Lower leg skin (tissue), 4 donors: ENCODE measurements at regions not wholly inside any gene's neighbourhood (a gene's known extent, or its start where the extent isn't known, plus 50 kb on each side); places are given as distances from the start of the nearest gene placed in this dataset.

Experiments used
- DNase-seq, 2 donors: peaks; one replicate each; pipeline ENCODE4 v3.0.0-alpha.2; 2019; ENCODE audit warnings: low spot score in 2 of 2
- H3K4me3 ChIP-seq: fragments of 200-600 bp; sonication (generic); 2 replicates; pipeline ENCODE4 v1.5.1; 2017; ENCODE audit warnings: mild to moderate bottlenecking, low read depth; ENCODE audit not compliant: poor library complexity, severe bottlenecking
- CTCF ChIP-seq, 3 donors: fragments of 450-650 bp; IDR thresholded peaks; one replicate each; pipeline ENCODE4 v1.5.1; 2016; ENCODE audit warnings: antibody characterized with exemption in 3 of 3, mild to moderate bottlenecking in 3 of 3, moderate library complexity in 2 of 3
- POLR2A ChIP-seq, 2 donors: fragments of 450-650 bp; IDR thresholded peaks; one replicate each; pipeline ENCODE4 v1.6.1; 2016 to 2017; ENCODE audit warnings: antibody characterized with exemption in 2 of 2, mild to moderate bottlenecking in 1 of 2, moderate library complexity in 1 of 2
- WGBS, 2 donors: methylation state at CpG; one replicate each; pipeline ENCODE4 v1.1.5; 2018; 5-methylcytosine and 5-hydroxymethylcytosine counted together
- intact Hi-C: fragments of 100-400 bp; cut with DNase I; formaldehyde crosslinking; loops from one replicate; pipeline ENCODE4 v1.15.0; 2023; ENCODE audit warnings: low total_unique reads

GRCh38 chr2:21519412-21519811, 395.6 kb downstream of the TDRD15 start:
- intact Hi-C loops: no loop called here
- no peak for DNase-seq
- 88 to 94% methylated on average over 1 of the region's 1 CpG for WGBS, 2 donors
- no peak overlapping the region for H3K4me3 ChIP-seq
- TF ChIP-seq CTCF (IDR thresholded peaks at IDR 0.05) (no peak), POLR2A (IDR thresholded peaks at IDR 0.05) (no peak)

DNA sequence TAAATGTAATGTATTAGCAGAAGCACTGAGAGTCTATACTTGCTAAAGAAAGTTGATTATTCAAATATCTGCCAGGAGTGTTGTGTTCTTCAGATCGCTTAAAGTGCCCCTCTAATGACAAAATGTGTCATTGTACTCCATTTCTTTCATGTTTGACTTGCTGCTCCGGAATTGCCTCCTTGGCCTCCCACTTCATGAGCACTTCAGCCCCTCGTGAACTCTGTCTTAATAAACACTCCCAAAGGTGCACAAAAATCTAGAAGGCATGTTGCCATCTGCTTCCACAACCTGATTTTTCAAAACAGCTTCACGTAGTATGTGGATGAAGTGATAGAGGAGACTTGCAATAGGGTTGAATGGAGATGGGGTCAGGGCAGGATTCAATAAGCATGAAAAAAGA, 396.1 kb downstream of the TDRD15 start:
- TF ChIP-seq CTCF (IDR thresholded peaks at IDR 0.05) (no peak), POLR2A (IDR thresholded peaks at IDR 0.05) (no peak)
- intact Hi-C loops: no loop called here
- WGBS, 2 donors: 88% methylated on average over 4 of the region's 4 CpGs
- DNase-seq: no peak
- no peak overlapping the region for H3K4me3 ChIP-seq

DNA sequence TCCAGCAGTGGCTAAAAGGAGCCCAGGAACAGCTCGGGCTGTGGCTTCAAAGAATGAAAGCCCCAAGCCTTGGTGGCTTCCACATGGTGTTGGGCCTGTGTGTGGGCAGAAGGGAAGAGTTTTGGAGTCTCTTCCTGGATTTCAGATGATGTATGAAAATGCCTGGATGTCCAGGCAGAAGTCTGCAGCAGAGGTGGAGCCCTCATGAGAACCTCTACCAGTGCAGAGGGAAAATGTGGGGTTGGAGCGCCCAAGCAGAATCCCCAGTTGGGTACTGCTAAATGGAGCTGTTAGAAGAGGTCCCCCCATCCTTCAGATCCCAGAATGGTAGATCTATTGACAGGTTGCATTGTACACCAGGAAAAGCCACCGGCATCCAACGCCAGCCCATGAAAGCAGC, 412.1 kb downstream of the TDRD15 start:
- TF ChIP-seq CTCF (IDR thresholded peaks at IDR 0.05) (no peak), POLR2A (IDR thresholded peaks at IDR 0.05) (no peak)
- H3K4me3 ChIP-seq: no peak overlapping the region
- no peak for DNase-seq
- intact Hi-C loops: no loop called here
- 61 to 75% methylated on average over 4 of the region's 4 CpGs for WGBS, 2 donors

DNA sequence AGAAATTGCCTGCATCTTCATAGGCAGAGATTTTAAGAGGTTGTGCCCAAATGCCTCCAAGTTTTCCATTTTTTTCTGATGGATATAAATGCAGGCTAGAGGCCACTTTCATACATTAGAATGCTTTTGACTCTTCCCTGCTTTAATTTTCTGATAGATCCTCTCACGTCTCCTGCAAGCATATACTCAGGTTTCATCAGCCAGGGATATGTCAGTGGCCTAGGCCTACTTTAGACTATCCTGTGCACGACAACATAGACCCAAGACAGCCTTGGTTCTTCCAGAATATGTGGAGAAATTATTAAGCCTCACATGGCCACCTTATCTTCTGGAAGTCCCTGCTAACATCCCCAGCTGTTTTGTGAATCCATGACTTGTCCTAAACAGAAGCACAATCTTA, 415.9 kb downstream of the TDRD15 start:
- no peak overlapping the region for H3K4me3 ChIP-seq
- intact Hi-C loops: no loop called here
- TF ChIP-seq CTCF (IDR thresholded peaks at IDR 0.05) (no peak), POLR2A (IDR thresholded peaks at IDR 0.05) (no peak)
- 83 to 89% methylated on average over 2 of the region's 2 CpGs for WGBS, 2 donors
- DNase-seq: no peak

DNA sequence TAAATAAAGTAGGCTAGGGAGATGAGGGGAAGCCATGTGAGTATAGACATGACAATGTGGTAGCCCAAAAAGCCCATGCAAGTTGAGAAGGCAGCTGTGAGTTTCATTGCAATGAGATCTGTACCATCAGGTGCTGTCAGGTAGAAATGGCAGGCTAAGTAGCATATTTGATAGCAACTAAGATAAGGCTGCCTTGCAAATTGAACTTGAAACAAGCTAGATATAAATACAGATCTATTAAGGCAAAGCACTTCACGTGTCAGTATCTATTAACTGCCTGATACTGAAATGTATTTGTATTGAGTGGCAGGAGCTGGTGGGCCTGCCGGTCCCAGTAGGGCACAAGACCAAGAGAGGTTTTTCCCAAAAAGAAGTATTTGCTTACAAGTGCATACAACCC, 419.9 kb downstream of the TDRD15 start:
- TF ChIP-seq POLR2A (IDR thresholded peaks at IDR 0.05): no peak
- no peak for TF ChIP-seq CTCF (IDR thresholded peaks at IDR 0.05)
- WGBS, 2 donors: 72 to 77% methylated on average over 2 of the region's 2 CpGs
- no peak for DNase-seq
- H3K4me3 ChIP-seq: no peak overlapping the region
- intact Hi-C loops: no loop called here

DNA sequence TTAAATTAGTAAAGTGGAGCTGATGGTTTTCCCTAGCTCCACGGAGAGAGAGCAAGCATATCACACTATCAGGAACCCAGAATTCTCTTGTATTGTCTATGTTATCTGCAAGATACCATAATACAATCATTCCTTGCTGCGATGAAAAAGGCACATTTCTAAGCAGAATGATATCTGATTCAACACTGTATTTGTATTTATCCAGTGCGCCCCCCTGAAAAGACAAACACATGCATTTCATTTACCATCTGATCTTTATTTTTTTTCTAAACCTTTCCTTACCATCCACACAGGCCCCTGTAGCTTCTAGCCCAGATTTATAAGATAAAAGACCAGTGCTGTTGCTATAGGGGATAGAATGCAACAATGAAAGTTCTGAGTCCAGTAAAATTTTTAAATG, 420.6 kb downstream of the TDRD15 start:
- TF ChIP-seq CTCF (IDR thresholded peaks at IDR 0.05) (no peak), POLR2A (IDR thresholded peaks at IDR 0.05) (no peak)
- DNase-seq: no peak
- intact Hi-C loops: no loop called here
- no peak overlapping the region for H3K4me3 ChIP-seq
- 82 to 88% methylated on average over 3 of the region's 3 CpGs for WGBS, 2 donors
